ENCODE measurements at regions not wholly inside any gene's neighbourhood (a gene's known extent, or its start where the extent isn't known, plus 50 kb on each side); places are given as distances from the start of the nearest gene placed in this dataset.

DNA sequence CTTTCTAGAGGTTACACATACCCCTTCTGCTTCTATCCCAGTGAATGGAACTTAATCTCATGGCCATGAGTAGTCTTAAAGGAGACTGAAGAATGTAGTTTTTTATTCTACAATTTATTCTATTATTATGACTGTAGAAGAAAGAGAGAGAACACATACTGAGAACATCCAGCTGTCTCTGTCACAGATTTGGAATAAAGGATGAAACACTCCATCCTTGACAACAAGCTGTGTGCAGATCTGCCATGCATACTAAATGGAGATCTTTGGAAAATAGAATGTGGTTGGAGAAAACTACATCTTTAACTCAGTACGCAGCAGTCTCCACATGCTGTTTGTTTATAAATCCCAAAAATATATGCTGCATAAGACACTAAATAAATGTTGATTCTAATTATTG, 54.1 kb upstream of the NUDT7 start:
- DNase-seq: no peak

DNA sequence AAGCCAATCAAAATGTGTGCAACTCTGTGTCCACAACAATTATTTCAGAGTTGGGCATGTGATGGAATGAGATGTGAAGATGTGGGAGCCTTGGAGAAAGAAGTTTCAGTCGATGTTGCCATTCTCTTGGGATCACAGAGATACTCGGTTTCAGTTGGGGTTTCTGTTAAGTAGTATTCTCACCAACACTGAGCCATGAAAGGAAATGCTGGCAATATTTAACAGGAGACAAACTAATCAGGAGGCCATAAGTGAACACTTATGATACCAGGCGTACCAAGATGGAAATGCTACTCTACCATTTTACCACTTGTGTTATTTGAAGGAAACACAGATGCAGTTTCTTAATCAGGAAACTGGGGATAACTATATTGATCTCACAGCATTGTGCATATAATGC, 53.3 kb upstream of the NUDT7 start:
- no peak for DNase-seq

Data from NCI-H2081 (cell line).